GM21528 (cell line): ENCODE measurements at regions not wholly inside any gene's neighbourhood (a gene's known extent, or its start where the extent isn't known, plus 50 kb on each side); places are given as distances from the start of the nearest gene placed in this dataset.

Experiments
- ATAC-seq: cut with Tn5 transposase; IDR thresholded peaks from one replicate; pipeline ENCODE4 v1.9.1; 2021; ENCODE audit warnings: mild to moderate bottlenecking, moderate library complexity; ENCODE audit not compliant: unreplicated experiment, low FRiP score

DNA sequence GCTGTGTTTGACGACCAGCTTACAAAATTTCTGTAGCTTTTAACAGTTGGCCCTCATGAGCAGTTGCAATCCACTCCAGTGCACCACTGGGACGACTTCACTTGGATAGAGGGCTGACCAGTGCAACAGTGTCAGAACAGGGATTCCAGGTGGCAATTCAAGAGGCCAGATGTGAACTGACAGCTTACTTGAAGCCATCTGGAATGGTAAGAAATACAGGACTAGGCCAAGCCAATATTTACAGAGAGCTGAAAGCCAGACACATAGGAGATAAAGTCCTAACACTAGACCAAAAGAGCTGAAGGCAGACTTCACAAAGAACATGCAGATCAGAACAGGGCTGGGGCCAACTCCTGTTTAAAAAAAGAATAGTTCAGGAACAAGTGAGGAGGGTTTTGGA lies 93.5 kb upstream of the NFIA start:
- no peak for ATAC-seq

DNA sequence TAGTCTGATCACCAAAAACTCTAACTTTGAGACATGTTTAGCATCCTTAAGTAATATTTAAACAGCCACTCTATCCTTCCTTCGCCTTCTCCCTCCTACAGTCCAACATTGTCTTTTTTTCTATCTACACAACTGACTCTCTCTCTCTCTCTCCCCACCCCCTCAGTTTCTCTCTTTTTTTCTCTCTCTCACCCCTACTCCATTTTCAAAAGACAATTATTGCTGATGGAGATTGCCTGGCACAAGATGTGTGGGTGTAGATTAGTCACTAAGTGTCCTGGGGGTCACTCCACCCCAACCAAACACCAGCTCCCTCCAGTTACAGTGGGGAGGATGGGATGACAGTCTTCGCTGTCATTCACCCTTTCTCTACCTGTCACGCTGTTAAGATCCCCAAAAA lies 94.5 kb upstream of the NFIA start:
- ATAC-seq = no peak

DNA sequence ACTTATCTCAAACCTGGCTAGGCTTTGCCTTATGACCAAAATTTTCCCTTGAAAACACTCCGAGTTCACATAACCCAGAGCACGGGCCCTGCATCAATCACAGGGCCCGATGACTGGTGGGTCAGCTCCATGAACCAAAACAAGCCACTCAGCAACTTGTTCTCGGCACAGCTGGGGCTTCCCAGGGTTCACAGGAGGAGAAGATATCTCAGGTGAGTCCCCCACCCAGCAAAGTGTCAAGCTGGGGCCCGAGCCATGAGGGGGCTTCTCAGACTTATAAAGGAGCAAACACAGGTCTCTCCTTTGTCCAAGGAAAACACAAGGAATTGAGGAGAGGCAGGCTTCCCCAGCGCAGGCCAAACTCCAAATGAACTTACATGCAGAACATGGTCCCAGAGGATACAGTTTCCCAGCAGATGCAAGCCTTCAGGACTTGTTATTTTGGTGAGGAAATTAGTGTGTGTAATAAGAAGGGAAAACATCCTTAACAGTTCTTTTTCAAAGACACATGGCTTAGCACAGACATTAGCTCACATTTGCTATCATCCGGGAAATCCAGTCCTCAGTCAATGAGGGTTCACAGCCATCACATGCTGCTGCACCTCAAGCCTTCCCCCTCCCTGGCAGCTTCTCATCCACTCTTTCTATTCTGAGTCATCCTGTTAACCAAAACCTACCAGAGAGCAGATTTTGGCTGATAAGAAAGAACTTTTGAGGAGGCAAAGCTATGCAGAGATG lies 98.1 kb upstream of the NFIA start:
- no peak for ATAC-seq

DNA sequence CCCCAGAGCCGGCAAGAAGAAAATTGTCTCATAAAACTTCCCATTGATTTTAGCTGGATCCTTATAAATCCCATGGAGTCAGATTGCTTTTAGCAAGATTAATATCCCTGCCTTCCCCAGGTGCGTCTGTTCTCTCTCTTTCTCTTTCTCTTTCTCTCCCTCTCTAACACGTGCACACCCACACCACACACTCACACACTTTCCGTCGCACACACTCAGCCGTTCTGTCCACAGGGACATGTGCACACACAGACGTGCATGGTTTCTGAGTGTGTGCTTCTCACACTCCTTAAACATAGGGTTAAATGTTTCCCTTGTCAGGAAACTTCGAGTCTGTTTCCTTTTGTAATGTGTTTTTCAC lies 98.7 kb upstream of the NFIA start:
- ATAC-seq = no peak

DNA sequence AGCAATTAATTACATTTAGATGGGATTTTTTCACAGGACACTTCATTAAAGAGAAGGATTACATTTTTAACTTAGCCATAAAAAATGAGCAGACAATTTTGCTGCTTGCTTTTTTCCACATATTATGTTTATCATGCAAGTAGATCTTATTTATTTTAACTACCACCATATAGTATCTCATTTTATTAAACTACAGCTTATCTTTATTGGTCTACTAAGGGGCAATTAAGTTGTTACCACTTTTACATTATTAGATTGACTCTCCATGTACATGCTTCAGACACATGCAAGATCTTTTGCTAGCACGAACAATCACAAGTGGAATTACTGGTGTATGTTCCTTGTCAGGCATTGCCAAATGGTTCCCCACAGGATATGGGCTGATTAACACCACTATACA lies 99.8 kb upstream of the NFIA start:
- no peak for ATAC-seq

DNA sequence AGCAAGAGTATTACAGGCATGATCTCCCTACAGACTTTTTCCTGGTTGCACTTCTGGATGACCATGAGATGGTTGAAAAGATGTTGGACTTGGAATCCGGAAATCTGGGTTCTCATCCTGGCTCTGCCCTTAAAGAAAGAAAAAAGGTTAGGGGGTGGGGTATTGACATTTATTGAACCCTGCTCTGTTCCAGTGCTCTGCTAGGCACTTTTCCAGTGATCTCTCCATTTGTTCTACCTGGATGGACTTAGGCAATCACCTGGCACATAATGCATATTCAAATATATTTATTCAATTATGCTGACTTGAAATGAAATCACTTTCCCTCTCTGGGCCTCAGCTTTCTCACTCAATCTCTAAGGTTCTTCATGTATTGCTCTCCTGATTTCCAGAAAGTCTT lies 101.0 kb upstream of the NFIA start:
- ATAC-seq = no peak

DNA sequence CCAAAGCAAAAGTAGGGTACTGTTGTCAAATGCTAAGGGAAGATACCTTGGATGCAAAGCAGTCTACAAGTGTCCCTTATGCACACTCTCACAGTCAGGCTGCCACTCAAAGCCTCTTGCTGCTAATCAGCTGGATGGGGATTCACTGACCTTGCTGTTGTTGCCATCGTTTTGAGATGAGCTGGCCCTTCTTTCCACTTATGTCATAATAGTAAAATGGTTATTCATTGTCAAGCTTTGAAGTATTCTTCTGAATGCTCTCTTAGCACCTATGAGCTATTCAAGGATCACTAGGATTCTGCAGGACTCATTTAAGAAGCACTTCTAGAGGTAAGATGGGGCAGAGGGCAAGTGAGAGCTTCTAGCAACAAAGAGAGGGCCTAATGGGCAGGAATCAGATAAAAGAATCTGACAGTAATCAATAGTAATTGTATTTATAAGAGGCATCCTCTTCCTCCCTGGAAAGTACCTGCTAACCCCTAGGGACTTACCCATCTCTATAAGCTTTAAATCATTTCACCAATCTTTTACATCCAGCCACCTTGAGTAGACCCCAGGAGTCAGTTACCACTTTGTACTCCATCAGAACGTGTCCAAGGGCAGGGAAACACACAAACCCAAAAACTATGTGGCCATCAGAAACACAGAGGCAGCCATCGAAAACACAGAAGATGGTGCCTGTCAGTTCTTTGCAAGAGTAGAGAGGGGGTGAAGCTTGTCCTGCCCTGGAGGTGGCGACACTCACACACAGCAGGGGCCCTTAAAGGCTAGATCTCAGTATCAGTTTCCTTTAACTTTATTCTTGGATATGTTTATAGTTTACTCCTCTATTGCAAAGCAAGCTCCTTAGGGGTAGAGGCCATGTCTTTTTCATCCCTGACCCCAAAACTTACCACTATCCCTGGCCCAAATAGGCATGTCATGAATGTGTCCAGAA lies 103.7 kb upstream of the NFIA start:
- no peak for ATAC-seq

DNA sequence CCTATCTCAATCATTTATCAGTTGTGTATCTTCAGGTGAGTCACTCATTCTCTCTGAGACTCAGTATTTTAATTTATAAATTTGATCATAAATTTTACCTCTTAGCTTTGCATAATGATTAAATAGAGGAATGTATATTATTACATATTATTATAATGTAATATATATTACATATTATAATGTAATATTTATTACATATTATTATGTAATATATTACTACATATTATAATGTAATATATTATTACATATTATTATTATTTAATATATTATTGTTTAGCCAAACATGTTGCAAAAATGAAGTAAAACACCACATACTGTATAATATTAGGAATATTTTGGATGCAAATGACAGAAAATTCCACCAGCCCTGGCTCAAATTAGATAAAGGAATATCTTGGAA lies 104.7 kb upstream of the NFIA start:
- no peak for ATAC-seq

DNA sequence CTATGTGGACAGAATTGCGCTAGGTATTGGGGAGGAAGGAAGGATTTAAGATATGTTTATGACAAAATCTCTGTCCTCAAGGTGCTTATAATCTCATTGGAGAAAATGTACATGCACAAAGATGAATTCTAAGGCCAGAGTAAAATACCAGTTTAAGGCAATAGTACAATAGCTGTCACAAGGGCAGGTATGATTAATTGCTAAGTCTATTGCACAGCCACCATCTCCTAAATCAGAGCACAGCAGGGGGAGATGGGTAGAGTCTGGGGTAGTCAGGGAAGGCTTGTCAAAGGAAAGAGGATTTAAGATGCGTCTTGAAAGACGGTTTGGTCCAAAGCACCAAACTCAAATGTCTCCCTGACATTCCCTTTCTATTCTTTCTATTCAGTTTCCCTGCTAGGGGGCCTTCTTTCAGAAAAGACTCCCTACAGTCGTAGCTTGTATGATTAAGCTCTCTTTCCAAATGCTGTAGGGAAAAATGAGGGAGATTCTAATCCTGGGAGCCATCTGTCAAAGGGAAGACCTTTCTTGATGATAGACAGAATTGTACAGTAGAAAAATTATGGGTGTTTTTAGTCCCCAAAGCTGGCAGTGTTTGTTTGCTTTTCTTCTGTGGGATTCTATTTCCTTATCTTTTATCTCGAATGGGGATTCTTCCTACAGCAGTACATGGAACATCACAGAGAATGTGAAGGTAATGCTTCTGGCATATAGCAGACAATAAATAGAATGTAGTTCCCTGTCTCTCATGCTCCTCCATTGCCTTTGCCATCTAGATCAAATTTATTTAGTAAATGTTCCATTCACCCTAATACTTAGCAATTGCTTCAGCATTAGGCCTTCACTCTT lies 107.6 kb upstream of the NFIA start:
- no peak for ATAC-seq

DNA sequence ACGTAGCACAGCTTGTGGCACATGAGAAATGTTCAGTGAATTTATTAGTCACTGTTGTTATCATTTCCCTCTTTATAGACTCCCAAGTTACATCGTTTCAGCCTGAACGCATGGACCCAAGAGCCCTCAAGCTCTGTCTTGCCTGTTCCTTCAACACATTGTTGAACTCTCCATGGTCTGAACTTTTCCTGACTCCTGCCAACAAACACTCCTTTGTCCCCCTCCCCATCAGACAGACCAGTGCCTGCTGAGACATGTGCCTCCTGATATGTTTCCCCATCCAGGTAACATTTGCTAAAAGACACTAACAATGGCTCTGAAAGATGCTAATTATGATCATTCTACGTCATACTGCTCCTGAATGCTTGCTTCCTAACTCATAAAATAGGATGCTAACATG lies 108.7 kb upstream of the NFIA start:
- no peak for ATAC-seq

DNA sequence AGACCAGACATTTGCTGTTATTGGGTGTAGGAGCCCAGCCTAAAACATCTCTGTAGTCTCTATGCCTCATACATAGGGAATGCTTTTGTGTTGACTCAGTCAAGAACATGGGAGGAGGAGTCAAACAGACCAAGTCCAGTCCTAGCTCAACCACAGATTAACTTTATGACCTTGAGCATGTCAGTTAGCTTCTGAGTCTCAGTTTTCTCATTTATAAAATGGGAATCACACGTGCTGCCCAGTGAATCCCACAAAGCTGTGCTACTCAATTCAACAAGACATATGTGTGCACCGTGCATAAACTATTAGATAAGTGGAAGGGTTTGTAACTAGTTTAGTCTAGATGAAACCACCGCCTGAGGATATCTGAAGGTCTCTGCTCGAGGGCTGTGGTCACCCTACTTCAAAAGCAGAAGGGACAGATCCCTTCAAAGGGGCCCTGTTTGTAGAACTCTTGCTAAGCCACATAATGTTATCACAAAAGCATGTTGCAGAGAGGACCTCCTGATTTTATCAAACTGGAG lies 109.5 kb upstream of the NFIA start:
- no peak for ATAC-seq

DNA sequence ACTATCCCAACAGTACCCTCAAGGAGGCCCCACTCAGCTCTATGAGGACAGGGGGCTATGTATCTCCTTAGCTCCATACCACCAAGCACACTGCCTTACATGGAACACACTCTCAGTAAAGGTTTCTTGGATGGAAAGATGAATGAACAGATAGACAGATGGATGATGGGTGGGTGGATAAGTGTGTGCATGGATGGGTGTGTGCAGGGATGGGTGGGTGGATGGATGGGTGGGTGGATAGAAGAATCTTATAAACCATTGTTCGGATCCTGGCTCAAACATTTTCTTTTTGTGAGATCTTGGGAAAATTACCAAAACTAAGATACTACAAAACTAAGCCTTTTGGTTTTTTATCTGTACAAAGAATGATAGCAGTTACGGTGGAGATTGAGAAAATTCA lies 111.0 kb upstream of the NFIA start:
- no peak for ATAC-seq

DNA sequence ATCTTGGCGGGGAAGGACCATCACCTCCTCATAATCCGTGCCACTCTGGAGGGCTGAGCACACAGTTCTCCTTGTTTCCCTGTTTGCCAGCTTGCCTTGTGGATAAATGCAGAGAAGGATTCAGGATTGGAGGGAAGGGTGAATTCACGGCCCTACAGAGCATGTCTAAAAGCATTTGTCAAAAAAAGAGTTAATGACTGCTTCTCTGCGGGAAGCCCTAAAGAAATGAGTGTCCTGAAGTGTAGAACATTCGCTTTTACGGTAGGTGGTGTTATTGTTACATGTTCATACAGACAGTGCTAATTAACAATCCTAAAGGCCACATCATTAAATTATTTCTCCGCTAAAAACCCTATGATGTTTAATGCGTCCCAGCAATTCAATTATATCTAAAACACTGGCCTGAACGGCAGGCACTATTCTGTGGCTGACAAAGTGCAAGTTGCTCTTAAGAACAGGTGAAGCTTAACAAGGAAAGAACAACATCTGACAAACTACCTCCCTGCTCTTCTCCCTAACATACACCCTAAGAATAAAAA lies 112.3 kb upstream of the NFIA start:
- ATAC-seq = no peak

DNA sequence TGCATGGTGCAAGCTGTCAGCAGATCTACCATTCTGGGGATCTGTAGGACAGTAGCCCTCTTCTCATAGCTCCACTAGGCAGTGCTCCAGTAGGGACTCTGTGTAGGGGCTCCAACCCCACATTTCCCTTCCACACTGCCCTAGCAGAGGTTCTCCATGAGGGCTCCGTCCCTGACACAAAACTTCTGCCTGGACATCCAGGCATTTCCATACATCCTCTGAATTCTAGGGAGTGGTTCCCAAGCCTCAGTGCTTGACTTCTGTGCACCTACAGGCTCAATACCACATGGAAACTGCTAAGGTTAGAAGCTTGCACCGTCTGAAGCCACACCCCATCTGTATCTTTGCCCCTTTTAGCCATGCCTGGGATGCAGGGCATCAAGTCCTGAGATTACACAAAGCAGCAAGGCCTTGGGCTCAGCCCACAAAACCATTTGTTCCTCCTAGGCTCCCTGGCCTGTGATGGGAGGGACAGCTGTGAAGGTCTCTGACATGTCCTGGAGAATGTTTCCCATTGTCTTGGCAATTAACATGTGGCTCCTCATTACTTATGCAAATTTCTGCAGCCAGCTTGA lies 117.0 kb upstream of the NFIA start:
- ATAC-seq = no peak

DNA sequence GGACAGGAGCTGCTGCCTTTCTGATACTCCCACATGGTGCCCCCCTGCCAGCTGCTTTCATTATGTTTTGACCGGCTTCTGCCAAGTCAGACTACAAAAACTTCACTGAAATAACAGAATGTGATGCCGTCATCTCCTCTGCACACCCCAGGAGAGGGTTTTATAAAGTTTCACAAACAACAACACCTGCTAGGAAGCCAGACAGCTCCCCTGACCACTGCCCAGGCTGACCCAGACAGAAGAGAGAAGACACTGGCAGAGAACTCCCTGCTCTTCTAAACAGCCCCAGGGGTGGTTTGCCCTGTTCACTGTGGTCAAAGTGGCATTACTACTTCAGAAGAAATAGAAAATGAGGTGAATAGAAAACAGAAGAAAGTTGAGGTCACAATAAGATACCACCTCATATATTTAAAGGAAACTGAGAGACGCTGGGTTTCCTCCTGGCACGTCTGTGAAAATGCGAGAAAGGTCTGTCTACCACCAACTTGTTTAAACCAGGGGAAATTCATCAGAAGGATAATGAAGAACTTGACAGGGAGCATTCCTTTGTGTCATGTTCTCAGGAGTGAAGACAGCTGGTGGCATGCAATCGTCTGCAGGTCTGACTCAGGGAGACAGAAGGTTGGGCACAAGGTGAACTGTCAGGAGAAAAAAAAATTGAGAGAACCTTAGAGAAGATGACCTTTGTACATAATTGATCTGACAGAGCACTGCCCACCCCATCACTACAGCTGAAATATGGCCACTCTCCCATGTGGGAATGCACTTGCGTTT lies 119.0 kb upstream of the NFIA start:
- no peak for ATAC-seq

DNA sequence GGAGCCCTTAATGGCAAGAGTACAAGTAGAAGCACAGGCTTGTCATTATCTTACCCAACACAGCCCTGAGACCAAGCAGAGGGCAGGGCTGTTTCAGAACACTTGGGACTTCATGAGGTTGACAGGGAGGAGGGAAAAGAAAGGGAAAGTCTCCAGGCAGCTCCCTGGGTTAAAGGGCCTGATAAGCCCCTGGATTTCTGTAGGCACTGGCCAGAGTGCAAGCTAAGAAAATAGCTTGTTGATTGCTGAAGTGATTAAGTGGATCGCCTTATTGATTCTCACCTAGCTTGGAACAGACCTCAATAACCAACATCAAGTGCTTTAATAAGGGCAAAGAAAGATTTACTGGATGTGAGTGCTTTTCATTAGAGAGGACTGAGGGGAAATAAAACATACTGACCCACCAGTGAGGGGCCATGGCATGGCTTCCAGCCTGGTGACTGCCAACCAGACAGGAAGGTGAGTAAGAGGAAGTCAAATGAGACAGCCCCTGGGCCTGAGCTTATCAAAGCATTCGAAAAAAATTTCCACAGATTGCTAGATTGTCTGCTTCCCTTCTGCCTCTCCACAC lies 121.4 kb upstream of the NFIA start:
- no peak for ATAC-seq

DNA sequence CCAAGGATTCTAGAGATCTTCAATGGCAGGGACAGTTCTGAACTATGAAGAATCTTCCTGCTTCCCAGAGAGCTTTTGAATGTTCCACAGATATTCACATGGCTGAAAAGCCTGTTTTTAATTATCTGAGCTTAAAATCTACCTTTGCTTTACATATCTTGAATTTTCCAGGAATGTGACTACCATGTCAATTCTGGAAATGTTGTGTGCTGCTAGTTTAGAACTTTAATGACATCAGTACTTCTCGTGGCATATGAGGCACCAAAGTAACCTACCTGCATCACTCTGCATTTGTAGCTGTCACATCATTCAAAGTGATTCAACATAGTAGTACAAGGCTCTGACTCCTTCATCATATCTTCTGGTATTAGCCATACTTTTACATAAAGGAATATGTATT lies 122.7 kb upstream of the NFIA start:
- ATAC-seq = no peak

DNA sequence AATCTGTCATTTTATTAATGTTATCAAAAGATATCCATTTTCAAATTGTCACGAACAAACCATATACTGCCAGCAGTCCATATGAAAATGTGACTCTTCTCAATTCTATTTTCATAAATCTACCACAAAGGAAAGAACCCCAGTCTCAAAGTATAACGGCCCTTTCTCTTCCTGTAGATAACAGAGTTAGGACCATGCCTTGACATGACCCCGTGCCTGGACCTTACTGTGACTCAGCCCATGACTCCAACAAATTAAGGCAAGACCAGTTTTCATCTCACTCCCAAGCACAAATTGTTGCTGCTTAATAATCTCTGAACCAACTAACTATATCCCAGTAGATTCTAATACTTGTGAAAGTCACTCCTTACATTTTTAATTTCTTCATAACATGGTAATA lies 124.4 kb upstream of the NFIA start:
- ATAC-seq = no peak

DNA sequence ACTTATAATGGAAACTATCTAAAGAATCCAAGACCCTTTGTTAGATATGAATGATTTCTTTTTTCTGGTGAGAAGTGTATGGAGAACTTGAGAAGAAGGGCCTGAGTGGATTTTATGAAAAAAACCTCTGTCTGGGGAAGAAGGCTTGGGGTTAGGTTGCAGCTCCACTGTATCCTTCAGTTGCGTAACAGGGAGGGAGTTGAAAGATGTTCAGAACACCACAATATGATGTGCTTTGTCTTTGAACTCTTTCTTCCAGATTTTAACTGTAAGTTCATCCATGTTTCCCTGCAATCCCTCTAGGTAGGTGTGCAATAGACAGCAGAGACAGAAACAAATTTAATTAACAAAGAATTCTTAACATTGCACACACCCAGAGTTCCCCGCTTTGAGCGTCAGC lies 125.8 kb upstream of the NFIA start:
- no peak for ATAC-seq
